Astrocyte of the hippocampus (primary cell): ENCODE measurements at regions not wholly inside any gene's neighbourhood (a gene's known extent, or its start where the extent isn't known, plus 50 kb on each side); places are given as distances from the start of the nearest gene placed in this dataset.

Experiments used
- DNase-seq: peaks from one replicate; pipeline ENCODE4 v3.0.0; 2011; ENCODE audit warnings: low read depth, low spot score

DNA sequence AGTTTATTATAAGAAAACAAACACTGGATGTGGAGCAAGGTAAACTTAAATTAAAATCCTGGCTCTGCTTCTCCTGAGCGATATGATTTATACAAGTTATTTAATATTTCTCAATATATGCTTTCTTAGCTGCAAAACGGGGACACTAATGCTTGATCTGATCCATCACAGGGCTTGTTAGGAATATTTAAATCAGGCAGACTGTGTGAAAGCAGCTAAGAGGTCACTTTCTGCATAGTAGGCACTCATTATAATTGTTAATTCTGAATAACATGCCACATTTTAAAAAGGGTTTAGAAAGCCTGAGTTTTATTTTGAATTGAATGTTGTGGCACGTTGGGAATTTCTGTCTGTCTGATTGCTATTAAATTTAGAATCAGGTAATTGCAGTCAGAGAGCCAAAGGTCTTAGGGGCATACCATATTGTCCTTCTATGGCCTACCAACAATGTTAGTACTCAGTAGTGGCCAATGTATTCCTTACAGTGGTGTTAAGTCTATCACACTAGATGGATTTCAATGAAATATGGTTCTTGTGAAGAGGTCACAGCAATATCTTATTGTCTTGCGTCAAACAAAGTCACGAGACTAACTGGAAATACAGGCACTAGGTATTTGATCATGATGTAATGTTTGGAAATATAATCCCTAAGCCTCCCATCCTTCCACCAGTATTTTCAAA, 890.0 kb upstream of the CDH8 start:
- DNase-seq: no peak

DNA sequence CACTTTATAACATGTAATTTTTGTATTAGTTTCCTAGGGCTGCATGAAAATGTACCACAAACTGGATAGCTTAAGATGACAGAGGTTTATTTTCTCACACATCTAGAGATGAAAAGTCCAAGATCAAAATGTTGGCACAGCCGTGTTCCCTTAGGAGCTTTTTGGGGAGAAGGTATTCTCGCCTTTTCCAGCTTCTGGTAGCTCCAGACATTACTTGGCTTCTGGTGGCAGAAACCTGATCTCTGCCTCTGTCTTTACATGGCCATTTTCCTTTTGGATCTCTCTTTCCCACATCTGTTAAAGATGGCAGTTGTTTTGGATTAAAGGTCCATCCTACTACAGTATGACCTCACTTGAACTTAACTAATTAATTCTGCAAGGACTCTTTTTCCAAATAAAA, 885.7 kb upstream of the CDH8 start:
- no peak for DNase-seq

DNA sequence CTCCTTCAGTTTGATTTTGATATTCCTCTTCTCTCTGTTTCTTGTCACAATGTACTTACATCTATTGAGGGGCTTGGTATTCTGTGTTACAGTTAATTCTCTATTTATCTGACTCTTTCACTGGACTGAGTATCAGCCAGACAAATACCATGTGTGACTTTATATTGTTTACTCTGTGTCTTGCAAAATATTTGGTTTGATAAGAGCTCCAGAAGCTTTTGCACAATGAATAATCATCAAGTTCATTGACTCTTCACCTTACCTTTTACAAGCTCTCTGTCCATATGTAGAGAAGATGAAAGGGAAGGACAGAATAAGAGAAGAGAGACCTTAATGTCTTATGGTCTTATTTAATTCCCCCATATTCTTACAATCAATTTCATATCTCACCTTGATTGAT, 877.7 kb upstream of the CDH8 start:
- no peak for DNase-seq

DNA sequence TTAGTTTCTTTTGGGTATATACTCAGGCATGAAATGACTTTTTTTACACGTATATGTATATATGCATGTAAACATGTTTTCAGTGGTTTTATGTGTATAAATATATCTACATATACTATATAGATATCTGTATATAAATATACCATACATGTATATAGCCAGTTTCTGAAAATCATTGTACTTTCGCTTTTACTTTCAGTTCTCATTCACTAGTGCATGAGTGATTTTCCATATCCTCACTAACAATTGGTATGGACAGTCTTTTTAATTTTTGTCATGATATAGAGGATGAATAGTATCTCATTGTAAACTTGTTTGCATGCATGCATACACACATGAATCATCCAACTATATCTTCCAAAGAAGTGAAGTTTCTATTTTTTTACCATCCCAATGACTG, 877.1 kb upstream of the CDH8 start:
- no peak for DNase-seq

DNA sequence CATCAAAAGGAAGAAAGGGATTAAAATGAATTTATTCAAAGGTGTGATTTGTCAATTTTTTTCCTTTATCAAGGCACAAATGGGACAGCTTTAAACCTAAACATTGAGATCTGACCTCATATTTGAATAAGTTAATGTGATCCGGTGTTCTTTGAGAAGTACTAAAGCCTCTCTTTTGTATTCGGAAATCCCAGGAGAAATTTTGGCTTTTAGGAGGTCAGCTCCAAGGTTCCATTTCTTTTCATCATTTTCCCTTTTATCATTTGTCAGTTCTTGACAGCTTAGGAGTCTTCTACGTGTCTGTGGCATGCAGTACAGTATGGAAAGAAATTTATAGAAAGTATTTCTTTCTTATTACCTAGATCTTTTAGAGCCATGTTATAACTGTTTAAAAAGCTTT, 873.4 kb upstream of the CDH8 start:
- no peak for DNase-seq

DNA sequence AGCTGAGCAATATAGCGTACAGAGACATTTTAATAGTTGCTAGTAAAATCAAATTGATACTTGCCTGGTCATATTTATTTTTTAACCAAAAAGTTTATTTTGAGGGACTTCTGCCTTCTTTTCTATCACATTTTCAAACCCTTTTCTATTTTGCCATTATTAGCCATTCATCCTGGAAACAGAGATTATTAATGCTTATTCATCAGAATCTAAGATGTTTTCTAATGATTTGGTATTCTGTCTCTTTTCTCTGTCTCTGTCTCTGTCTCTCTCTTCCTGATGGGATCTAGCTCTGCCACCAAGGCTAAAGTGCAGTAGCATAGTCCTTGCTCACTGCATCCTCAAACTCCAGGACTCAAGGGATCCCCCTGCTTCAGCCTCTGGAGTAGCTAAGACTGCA, 871.3 kb upstream of the CDH8 start:
- DNase-seq: no peak

DNA sequence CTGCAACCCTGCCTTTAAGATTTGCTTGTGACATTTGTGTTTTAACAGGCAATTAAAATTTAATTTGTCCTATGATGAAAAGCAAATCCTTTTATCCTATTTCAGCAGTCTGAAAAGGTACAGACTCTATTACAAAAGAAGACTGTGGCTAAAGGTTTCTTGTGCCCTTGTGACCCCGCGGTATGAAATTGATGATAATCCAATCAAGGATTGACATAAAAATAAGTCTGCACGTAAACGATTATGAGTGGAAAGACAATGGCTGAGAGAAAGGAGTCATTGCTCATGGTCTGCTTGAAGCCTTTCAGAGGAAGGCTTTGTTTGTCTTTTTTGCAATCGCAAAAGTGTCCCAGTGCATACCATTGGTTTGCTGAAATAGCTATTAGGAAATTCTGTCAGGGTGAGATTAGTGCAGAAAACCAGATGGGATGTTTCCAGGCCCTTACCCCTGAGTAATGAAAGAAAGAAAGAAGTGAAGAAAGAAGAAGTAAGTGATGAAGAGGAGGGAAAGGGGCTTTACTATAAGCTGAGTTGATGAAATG, 867.8 kb upstream of the CDH8 start:
- DNase-seq: no peak

DNA sequence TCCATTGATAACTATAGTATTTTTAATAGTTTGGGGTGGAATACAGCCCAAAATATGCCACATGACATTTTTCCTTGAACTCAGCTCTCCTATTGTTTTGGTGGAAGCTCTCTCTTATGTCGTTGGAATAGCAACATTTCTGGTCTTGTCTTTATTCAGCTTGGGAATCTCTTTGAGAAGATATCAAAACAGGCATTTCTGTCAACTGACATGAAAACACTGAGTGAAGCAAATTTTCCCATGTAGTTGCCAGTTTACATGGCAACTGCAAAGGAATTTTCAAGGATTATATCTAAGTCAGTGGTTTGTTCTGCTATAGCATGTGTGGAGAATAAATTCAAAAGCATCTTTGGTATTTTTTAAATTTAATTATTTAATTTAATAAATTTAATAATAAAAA, 863.5 kb upstream of the CDH8 start:
- no peak for DNase-seq

DNA sequence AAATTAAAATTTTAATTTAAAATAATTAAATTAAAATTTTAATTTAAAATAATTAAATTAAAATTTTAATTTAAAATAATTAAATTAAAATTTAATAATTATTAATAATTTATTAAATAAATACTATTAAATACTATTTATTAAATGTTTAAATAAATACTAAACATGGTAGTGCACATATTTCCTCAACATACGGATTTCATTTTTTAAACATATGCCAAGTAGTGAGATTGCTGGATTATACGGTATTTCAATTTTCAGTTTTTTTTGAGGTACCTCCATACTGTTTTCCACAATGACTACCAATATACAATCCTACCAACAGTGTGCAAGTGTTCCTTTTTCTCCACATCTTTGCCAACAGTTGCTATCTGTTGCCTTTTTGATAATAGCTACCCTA, 852.9 kb upstream of the CDH8 start:
- no peak for DNase-seq

DNA sequence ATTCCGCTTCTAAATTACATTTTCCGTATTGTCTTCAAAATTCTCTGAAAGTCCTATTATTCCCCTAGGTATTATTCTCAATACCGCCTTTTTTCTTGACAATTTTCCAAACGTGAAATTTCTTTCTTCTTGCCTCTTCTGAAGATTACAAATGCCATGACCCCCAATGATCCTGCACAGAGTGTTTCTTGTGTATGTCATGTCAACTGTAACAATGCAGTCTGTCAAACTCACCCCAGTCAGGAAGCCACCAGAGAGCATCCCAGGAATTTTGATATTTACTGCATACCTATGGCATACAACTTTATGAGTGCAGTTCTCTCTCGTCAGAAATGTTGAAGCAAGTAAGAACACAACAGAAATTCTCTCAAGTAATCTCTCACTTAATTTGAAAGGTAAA, 847.3 kb upstream of the CDH8 start:
- DNase-seq: no peak

DNA sequence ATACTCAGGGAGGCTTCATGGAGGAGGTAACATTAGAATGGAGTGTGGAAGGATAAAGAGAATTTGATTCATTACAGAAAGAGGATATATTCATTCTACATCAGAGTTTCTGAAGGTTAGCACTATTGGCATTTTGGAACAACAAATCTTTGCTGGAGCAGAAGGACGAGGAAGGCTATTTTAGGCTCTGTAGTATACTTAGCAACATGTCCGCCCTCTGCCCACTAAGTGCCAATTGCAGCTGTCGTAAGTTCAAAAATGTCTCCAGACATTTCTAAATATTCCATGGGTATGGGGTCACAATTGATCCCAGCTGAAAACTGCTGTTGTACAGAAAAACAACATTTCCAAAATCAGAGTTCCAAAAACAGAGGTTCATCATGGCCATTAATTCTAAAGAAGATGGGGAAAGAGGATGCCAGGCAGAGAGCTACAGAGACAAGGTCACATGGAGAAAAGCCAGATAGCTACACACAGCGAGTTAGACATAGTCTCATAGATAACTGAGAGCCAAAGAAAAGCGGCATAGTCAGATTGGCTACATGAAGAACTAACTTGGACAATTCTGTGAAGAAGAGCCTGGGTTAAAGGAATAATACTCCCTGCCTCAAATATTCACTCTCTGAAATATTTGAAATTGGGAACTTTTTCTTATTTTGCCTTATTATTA, 846.4 kb upstream of the CDH8 start:
- DNase-seq: no peak

DNA sequence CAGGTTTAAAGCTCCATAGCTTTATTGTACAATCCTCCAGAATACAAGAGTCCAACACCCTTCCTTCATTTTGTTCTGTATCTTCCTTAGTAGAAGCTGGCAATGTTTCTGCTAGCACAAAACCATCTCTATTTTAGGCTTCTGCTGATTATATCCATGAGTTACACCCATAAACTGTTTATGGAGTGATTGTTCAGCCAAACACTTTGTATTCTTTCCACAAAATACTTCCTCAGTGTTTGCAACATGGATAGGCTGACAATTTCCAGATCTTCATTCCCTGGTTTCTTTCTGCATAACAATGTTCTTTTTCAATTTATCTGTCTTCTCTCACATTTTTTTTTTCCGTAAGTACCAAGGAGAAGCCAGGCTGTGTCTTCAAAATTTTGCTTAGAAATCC, 839.9 kb upstream of the CDH8 start:
- no peak for DNase-seq

DNA sequence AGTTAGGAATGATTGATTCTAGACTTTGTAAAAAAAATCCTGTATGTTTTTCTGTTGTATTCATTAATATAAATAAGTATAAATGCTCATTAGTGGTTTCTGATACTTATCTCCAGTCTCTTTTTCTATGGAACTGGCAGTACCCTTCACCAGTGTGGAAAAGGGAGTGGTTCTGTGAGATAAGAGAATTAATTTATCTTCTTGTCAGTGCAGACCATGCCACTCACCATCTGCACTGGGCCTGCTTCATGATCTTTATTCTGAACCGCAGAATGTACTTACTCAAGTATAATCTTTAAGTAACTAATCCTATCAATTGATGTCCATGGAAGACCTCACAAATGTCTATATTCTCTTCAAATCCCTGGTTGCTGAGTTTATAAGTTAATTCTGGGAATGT, 836.1 kb upstream of the CDH8 start:
- DNase-seq: no peak

DNA sequence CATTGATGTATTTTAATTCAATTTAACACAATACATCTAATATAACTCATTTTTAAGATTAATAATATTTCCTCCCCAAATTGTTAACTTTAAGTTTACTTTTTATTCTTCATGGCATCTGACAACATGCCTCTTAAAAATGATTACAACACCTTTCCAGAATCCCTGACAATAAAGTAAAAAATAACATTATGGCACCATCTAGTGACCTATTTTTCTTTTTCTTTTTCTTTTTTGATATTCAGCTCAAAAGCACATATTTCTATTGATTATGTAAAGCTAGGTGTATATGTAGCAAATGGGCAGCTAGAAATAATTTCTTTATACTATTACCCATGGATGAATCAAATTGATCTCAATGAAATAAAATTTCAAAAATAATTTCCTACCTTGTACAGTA, 834.3 kb upstream of the CDH8 start:
- no peak for DNase-seq

DNA sequence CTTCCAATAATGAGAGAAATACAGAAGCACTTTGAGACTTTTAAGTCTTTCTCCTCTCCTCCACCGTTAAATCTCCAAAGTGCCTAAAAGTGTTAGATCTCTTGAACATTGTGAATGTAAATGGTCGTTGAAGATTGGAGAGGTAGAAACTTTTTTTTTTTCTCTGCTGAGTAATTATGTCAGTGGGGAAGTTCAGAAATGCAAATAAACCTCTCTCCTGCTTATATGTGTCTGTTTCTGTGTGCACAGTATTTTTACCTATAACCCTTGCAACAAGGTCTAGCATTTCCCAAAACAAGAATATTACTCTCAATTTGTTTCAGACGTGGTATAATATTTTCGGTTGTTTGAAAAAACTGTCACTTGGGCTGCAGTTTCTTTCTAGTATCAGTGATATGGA, 833.6 kb upstream of the CDH8 start:
- no peak for DNase-seq

DNA sequence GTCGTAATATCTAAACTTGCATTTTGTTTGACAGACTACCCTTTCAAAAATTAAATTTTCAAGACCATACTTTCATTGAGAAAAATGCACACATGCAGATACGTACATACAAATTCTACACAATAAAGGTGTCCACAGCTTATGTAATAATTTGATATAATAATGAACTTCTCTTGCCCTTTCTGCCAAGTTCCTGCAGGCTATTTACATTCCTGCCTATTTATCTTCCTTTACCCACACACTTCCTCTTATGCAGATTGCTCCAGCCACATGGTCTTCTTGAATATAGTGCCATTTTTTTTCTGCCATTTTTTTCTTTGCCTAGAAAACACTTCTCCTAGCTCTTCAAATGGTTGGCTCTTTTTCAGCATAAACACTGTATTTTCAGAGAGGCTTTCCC, 826.9 kb upstream of the CDH8 start:
- DNase-seq: no peak

DNA sequence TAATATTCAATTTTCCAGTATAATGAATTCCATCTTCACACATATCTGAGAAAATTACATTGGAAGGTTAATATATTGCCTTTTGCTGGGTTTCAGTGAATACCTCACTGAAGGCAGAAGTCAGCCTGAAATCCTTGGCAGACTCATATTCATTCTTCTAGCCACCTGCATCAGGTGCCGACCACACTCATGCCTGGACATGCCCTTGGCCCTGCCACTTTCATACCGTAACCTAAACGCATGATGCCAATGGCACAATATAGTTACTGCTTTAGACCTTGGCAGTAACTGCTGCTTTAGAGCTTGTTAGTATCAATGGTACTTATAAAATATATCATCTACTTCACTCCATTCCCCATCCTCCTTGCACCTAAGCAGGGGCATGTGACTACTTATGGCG, 817.6 kb upstream of the CDH8 start:
- no peak for DNase-seq

DNA sequence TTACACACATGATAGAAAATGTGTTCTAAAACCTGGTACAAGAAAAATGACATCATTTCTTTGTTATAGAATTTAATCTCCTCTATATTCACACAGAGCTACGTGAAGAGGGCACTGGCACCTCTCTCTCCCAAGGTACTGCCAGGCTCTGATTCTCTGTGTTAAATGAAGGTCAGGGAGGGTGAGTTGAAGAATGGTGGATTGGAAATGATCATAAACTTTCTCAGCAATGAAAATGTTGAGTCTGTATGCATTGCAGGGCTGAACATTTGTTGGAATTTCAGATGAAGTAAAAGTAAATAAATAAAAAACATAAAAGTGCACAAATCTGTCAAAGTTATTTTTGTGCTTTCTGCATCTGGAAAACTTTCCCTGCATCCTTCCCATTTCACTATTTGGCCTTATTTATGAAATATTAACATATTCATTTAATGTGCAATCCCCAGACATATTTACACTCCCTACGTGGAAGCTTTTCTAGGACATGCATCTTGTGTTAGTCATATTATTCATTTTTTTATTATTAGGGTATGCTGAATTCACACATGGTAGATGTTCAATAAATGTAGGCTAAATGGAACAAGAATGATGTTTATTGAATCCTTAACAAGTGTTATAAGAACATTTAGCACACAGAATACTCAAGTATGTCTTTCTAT, 810.3 kb upstream of the CDH8 start:
- no peak for DNase-seq

DNA sequence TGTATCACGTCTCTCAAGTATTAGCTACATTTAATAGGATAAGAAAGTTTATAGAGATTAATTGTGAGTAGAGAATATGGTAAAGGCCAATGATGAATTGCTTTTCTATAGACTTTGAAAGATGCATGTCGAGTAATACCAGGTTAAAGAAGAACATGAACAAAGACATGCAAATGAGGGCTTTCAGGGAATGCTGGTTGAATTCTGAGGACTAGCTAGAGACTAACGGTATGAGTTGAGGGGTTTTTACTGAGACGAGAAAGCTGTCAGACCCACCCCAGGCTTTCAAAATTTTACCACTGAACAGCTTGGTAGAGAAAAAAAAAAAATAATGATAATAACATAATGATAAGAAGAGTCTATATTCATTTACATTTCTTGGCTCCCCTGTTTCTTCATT, 796.0 kb upstream of the CDH8 start:
- no peak for DNase-seq

DNA sequence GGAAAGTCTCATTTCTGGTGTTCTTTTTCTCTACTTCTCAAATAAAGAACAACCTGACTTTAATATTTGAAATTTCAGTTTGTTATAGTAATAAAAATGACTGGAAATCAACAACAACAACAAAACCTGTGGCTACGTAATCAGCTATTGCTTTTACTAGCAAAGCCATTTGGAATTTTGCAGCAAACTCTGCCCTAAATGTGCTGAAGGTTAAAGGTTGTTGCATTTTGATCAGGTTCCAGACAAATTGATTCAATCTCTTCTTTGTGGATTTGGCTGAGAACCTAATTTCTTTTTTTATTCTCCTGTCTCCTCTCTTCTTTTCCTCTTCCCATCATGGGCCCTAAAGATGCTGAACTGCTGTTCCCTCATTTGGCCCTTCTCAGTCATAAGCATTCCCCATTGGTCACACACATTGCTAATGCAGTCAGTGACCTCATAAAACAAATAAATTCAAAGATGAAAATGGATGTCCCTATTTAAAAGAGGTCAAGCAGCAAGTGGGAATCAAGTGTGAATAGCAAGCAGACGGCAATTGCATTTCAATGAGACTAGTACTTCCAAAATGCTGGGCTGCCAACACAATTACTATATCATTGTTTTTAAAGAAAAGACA, 795.1 kb upstream of the CDH8 start:
- DNase-seq: no peak

DNA sequence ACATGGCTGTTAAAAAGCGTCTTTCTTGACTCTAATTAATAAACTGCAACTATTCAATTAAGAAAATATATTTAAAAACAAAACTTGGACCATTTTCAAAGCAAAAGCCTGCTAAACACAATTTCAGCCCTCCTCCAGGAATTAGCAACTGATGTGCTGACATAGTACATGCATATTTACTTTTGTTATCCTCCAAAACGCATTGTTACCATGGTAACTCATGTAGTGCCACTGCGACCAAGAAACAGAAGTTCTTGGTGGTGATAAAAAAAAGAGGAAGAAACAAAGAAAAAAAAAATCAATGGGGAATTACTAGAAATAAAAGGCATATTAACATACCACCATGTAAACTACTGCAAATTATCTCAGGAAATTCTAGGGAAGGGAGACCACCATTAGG, 793.4 kb upstream of the CDH8 start:
- no peak for DNase-seq

DNA sequence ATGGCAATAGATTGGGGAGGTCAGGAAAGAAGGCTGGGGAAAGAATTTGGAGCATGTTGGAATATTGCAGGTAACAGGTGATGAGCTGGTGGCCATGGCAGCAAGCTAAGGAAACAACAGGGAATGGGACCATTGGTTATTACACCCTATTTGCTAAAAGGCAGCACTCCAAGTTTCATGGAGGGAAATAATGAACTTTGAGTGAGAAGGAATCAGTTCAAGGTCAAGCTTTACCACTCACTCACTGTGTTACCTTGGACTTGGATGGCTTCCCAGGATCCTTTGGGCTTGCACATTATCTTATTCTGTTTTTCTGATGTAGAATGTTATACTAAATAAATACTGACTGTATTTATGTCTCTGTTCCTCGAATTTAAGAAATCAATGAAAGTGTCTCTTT, 792.8 kb upstream of the CDH8 start:
- DNase-seq: no peak

DNA sequence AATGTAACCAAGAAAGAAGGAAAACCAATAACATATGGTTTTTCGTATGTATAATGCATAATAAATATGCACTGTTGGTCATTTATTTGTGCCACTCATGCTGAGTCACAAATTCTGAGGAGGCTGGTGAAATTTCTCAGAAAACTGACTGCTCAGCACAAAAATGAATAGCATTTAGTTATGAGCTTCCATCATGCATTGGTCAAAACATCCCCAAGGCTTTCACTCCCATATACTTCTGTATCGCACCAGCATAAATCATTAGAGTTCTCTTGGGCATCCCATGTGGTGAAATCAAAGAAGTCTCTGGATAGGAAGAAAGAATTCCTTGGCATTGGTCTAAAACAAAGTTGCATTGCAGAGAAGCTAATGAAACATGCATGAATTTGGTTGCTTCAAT, 785.6 kb upstream of the CDH8 start:
- DNase-seq: no peak
